Anterior cingulate cortex (tissue), 58 donors: ENCODE measurements at regions not wholly inside any gene's neighbourhood (a gene's known extent, or its start where the extent isn't known, plus 50 kb on each side); places are given as distances from the start of the nearest gene placed in this dataset.

Experiments
- DNase-seq, 58 donors: peaks; one replicate each; lab custom pipeline; 2025; lab: John Stamatoyannopoulos, UW

- no peak for DNase-seq
Observed at GRCh38 chr18:54023471-54023870, 201.0 kb downstream of the MBD2 start.

DNA sequence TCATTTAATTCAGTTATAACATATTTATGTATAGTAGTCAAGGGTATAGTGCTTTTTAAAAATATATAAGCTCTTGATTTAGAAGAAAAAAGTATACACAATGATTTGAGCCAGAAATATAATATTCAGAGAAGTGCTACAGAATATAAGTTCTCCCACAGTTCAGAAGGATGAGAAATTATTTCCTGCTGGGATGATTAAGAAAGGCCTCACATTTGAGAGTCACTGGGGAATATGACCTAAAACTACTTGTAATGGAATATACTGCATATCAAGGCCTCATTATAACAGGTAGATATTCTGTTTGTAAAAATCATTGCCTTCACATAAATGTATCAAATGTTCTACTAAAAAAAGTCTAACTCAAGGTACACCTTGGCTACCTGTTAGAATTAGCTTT is 203.5 kb downstream of the MBD2 start:
- DNase-seq: no peak

- DNase-seq: no peak
Observed at GRCh38 chr18:54020156-54020745, 204.2 kb downstream of the MBD2 start.

DNA sequence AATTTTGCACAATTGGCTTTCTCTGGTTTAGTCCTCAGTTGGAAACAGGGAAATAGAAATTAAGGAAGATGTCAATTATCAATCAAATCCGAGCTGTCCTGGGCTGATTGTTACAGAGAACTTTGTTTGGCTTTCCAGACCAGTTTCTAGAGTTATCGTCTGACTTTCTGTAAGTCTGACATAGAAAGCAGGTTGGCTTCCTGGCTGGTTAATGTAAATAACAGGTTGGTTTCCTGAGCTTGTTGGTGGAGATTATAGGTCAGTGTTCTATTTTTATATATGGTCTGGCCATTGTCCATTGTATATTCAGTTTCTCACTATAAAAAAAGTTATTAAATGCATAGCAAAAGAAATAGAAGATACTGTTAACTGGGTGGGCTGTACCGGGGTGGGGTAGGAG is 204.8 kb downstream of the MBD2 start:
- DNase-seq: no peak

- no peak for DNase-seq
Observed at GRCh38 chr18:54013452-54013851, 211.0 kb downstream of the MBD2 start.

DNA sequence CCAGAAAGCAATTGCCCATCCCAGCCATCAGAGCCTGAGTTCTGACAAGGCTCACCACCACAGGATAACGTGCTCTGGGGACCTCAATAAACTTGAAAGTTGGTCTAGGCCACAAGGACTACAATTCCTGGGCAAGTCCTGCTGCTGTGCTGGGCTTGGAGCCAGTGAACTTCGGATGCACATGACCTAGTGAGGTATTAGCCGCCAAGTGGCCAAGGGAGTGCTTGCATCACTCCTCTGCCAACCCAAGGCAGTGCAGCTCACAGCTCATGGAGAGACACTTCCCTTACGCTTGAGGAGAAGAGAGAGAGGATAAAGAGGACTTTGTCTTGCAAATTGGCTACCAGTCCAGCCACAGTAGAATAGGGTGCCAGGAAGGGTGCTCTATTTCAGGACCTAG is 219.6 kb downstream of the MBD2 start:
- no peak for DNase-seq

DNA sequence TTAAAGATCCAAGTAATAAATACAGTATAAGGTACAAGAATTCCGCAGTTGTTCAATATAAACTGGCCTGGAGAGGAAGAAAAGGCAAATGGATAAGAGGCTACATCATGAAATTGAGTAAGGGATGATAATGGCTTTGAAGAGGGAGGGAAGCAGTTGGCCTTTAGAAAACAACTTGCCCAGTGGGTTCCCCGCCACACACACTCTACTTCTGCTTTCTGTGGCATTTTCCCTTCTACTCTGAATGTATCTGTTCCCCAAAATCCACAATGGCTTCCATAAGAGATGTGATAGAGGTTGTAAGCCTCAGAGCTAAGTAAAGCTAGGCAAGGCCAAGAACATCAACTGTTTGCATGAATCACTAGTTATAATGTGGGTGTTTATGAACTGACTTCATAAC is 221.3 kb downstream of the MBD2 start:
- no peak for DNase-seq

- no peak for DNase-seq
Observed at GRCh38 chr18:53997064-53997463, 227.4 kb downstream of the MBD2 start.

- DNase-seq: no peak
Observed at GRCh38 chr18:53994016-53994415, 230.5 kb downstream of the MBD2 start.

- DNase-seq: no peak
Observed at GRCh38 chr18:53991805-53992204, 232.7 kb downstream of the MBD2 start.

DNA sequence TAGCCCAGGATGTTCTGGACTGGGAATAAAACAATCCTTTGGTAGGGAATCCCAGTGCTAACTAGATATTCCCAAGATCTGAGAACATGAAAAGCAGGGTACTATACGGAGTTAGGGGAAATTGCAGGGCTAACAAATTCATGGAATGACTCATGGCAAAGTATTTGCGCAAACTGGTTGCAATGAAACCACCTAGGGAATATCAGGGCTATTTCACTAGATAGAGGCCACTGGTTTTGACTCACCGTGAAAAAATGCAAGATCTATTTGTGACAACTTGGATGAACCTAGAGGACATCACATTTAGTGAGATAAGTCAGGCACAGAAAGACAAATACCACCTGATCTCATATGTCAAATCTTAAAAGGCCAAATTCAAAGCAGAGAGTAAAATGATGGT is 233.3 kb downstream of the MBD2 start:
- DNase-seq: no peak

DNA sequence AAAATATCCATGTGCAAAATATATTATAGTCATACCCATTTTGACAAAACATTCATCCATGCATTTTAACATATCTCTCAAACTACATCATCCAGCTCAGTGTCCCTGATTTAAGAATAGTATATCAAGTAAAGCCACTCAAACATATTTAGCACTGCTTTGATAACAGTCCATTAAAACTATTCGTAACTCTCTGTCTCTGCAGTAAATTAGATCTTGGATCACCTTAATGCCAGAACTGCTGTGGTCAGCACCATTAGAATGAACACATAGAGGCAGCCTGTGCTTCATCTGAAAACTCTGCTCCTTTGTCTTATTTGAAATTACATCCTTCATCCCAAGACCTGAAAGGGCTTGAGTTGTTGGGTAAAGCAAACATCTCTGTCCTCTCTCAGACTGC is 234.0 kb downstream of the MBD2 start:
- DNase-seq: no peak

DNA sequence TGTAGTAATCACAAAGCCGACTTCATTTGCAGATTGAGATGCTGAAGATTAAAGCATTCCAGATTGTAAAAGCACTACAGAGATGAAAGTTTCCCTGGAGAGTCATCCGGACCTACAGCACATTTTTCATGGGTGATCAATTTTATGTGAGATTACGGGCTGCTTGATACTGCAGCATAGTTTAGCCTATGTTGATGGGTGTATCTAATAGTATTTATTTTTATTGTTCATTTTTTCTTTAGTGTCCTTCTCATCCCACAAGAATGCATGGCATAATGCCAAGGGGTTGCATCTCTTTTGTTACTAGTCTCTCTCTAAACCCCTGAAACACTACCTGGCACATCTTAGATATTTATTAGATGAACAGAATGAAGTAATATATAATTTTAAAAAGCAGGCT is 240.4 kb downstream of the MBD2 start:
- DNase-seq: no peak

GRCh38 chr18:53971331-53971730 is 253.1 kb downstream of the MBD2 start:
- no peak for DNase-seq

GRCh38 chr18:53952700-53953099 is 271.8 kb downstream of the MBD2 start:
- DNase-seq: no peak

DNA sequence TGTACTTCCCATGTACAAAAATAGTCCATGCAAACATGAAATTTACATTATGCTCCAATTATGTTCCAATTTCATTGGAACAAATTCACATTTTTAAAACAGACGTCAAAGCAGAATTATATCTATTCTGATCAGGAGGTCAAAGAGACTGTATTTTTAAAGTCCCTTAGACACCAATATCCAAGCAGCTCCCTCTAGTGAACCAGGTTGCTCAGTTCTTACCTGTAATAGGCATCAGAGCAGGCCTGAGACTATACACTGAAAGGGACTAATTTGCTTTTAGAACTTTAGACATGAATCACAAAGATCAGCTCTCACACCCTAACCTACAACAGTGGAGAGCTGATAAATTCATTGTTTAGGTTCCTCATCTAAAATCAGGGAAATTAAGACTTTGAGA is 273.9 kb downstream of the MBD2 start:
- DNase-seq: no peak

DNA sequence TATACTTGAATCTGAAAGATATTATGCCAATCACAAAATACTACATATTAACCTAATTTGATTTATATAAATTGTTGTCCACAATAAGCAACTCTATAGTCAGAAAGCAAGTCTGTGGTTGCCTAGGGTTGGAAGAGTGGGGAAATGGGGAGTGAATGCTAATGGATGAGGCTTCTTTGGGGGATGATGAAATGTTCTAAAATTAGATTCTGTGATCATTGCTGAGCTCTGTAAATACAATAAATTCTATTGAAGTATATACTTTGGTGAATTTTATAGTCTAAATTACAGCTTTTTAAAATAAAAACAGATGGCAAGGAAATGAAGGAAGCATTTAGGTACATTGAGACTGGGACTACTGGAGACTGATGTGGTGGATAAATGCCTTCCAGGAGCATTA is 275.5 kb downstream of the MBD2 start:
- no peak for DNase-seq

DNA sequence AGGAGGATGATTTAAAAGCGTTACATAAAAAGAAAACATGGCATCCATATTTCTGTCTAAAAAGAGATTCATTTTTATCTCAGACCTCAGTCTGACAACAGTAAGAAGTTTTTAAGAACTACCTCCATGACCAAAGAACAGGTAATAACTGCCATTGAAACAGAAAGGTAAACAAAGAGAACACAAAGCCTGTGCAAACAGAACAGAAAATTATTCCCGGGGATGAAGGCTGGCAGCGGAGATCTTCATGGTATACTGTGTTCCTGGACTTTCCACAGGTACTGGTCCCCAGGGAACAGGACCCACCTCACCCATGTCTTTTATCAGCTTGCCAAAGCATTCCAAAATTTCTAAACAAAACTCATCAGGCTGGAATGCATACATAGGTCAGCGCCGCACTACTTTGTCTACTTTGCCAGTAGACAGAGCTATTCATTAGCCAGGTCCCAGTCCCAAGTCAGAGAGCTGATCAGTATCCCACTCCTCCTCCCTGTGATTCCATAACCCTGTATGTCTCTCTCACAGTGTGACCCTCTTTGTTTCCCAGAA is 277.3 kb downstream of the MBD2 start:
- DNase-seq: no peak

DNA sequence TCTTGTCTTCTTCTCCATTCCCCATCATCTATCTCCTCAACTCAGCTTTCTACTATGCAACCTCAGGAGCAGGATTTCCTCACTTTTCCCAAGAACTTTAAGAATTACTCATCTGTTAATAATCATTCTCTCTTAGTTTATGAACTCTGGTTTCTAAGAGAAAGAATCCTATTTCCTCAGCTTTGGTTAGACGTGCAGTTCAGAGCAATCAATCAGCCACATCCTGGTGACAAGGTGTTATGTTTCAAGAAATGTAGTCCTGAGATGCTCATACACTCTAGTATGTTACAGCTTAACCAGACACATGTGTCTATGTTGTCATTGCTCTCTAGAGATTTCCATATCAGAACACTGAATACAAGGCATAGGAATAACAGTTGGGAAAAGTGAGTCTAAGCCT is 277.9 kb downstream of the MBD2 start:
- DNase-seq: no peak

DNA sequence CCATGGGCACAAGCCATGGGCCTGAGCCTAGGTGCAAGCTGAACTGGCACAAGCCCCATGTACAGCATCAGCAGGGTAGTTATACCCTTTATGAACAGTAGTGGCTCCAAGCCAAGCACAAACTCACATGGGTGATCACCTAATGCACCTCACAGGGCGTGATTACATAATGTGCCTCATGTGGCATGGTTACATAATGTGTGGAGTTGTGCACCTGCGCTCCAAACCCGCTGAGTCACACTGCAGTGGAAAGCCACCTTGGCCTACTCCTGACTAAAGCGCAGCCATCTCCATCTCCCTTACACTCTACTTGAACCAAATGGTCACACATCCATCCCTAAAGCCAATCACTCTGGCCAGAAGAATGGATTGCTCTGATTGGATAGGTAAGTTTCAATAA is 279.7 kb downstream of the MBD2 start:
- no peak for DNase-seq

- DNase-seq: no peak
Observed at GRCh38 chr18:53943326-53943860, 281.1 kb downstream of the MBD2 start.

DNA sequence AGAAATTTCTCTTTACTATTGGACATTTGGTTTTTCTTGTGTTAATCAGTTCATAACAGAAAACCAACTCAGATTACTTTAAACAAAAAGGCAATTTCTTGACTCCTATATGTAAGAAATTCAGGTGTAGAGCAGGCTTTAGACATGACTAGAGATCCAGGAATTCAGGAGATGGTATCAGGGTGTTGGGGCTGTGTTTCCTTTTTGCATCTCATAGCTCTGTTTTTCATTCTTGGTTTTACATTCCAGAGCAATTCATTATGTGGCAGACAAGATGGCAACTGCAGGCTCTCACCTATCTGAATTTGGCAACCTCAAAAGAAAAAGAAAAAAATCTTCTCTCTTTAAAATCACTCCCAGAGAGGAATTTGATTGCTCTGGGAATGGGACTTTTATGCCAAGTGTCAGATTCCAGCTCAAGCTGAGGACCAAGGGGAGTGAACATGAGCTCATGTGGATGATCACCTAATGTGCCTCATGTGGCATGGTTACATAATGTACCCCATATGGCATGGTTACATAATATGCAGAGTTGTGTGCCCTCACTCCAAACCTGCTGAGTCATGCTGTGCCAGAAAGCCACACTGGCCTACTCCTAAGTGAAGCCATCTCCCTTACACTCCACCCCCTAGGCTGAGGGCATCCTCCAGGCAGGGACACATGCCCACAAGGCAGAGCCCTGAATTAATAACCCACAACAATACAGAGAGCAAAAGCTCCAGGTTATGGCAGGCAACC is 282.7 kb downstream of the MBD2 start:
- peak in 1 of 58 donors; percentile 7 for DNase-seq
